ENCODE measurements at regions not wholly inside any gene's neighbourhood (a gene's known extent, or its start where the extent isn't known, plus 50 kb on each side); places are given as distances from the start of the nearest gene placed in this dataset.

DNA sequence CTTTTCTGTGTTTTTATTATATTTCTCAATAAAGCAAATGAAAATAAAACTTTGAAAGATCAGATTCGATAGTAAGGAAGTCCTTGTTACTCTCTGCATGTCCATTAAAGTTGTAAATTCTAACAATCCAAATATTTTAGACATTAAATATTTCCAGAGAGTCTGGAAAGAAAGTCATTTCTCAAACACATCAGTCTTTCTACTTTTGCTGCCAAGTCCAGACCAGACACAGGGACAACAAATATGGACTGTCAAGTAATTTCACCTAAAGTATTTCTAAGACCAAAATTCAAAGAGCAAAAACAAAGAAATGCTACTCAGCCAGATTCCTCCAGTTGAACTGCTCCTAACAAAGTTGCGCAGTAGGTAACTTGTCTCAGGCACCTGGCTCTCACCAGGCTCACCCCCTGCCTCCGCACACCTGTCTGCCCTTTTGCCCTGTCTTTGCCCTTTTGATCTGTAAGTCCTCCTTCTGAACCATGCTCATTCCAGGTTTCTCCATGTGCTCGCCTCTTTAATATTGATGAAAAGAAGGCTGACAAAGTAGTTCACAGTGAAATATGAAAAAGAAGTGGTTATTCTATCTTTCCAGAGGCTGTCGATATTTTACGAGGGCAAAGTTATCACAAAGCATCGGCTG, 300.5 kb downstream of the C7orf25 start:
- no peak overlapping the region for H3K27ac ChIP-seq (ENCODE audit: poor library complexity, severe bottlenecking)
- no peak for TF ChIP-seq CTCF (IDR thresholded peaks at IDR 0.05; ENCODE audit: poor library complexity, severe bottlenecking)
- no peaks in the 10 kb centered on the region for H3K36me3 ChIP-seq (ENCODE audit: low read depth)
- ATAC-seq (ENCODE audit: low read depth) (no peak), DNase-seq (ENCODE audit: low spot score) (no peak)
- no peaks in the 10 kb centered on the region for H3K9me3 ChIP-seq (ENCODE audit: severe bottlenecking)
- no peak overlapping the region for H3K4me3 ChIP-seq (ENCODE audit: severe bottlenecking)
- H3K27me3 ChIP-seq (ENCODE audit: insufficient read depth, poor library complexity, severe bottlenecking), result no peaks in the 10 kb centered on the region
- no peaks in the 10 kb centered on the region for H3K4me1 ChIP-seq (ENCODE audit: insufficient read depth, poor library complexity, severe bottlenecking)

DNA sequence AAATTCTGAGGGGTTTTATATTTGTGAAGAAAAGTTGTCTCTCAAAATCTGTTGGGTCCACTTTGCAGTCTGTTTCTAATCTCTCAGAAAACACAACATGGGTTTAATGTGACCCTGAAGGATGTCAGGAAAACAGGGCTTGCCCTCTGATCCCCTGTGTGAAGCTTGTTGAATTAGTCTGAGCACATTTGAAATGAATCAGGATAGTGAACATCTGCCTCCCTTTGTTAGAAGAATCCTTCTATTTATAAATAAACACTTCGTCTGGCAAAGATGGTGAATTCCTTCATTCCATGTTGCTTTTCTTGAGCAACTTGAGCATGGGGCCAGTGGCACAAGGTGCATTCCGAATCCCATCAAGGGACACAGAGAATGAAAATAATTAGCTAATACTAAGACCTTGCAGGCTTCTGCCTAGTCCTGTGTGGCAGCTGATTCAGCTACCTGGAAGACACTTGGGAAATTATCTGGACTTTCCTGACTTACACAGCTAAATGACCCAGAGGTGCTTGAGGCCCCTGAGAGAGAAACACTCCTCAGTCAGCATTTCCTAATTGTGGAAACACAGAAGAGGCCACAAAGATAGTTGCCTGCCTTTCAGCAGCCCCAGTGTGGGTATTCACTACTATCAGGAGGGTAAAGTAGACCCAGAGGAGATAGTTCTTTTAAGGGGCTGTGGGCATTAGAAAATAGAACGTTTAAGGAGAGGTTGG, 305.5 kb downstream of the C7orf25 start:
- no peak for ATAC-seq (ENCODE audit: low read depth)
- DNase-seq (ENCODE audit: low spot score), result no peak
- H3K27me3 ChIP-seq (ENCODE audit: insufficient read depth, poor library complexity, severe bottlenecking), result no peaks in the 10 kb centered on the region

GRCh38 chr7:42605406-42606192, 306.3 kb downstream of the C7orf25 start:
- Histone ChIP-seq H3K4me3 (ENCODE audit: severe bottlenecking) (no peak overlapping the region), H3K27me3 (ENCODE audit: insufficient read depth, poor library complexity, severe bottlenecking) (no peaks in the 10 kb centered on the region), H3K4me1 (ENCODE audit: insufficient read depth, poor library complexity, severe bottlenecking) (peaks cover 5% of the 10 kb centered on the region), H3K9me3 (ENCODE audit: severe bottlenecking) (no peaks in the 10 kb centered on the region), H3K27ac (ENCODE audit: poor library complexity, severe bottlenecking) (peak overlapping the region; percentile 3), H3K36me3 (ENCODE audit: low read depth) (no peaks in the 10 kb centered on the region)
- ATAC-seq (ENCODE audit: low read depth) (peak; percentile 66), DNase-seq (ENCODE audit: low spot score) (no peak)
- no peak for TF ChIP-seq CTCF (IDR thresholded peaks at IDR 0.05; ENCODE audit: poor library complexity, severe bottlenecking)

More for the DNA sequence above, 305.5 kb downstream of the C7orf25 start:
- no peak for TF ChIP-seq CTCF (IDR thresholded peaks at IDR 0.05; ENCODE audit: poor library complexity, severe bottlenecking)
- Histone ChIP-seq H3K36me3 (ENCODE audit: low read depth) (no peaks in the 10 kb centered on the region), H3K9me3 (ENCODE audit: severe bottlenecking) (no peaks in the 10 kb centered on the region), H3K4me1 (ENCODE audit: insufficient read depth, poor library complexity, severe bottlenecking) (peaks cover 5% of the 10 kb centered on the region), H3K4me3 (ENCODE audit: severe bottlenecking) (no peak overlapping the region), H3K27ac (ENCODE audit: poor library complexity, severe bottlenecking) (peak overlapping the region; percentile 3)

- no peak overlapping the region for H3K27ac ChIP-seq (ENCODE audit: poor library complexity, severe bottlenecking)
- peaks cover 5% of the 10 kb centered on the region for H3K4me1 ChIP-seq (ENCODE audit: insufficient read depth, poor library complexity, severe bottlenecking)
- DNase-seq (ENCODE audit: low spot score) (no peak), ATAC-seq (ENCODE audit: low read depth) (no peak)
- H3K36me3 ChIP-seq (ENCODE audit: low read depth), result no peaks in the 10 kb centered on the region
- H3K9me3 ChIP-seq (ENCODE audit: severe bottlenecking), result no peaks in the 10 kb centered on the region
- H3K4me3 ChIP-seq (ENCODE audit: severe bottlenecking), result no peak overlapping the region
- TF ChIP-seq CTCF (IDR thresholded peaks at IDR 0.05; ENCODE audit: poor library complexity, severe bottlenecking), result no peak
- H3K27me3 ChIP-seq (ENCODE audit: insufficient read depth, poor library complexity, severe bottlenecking), result no peaks in the 10 kb centered on the region
Measured at GRCh38 chr7:42603496-42603895, 308.4 kb downstream of the C7orf25 start.

Data from RWPE2 (cell line).